ENCODE measurements at regions not wholly inside any gene's neighbourhood (a gene's known extent, or its start where the extent isn't known, plus 50 kb on each side); places are given as distances from the start of the nearest gene placed in this dataset.

GRCh38 chr7:28231176-28231575 is 50.6 kb upstream of the JAZF1 start:
- DNase-seq (ENCODE audit: insufficient read length, low spot score) = no peak
- no peak for TF ChIP-seq POLR2A (IDR thresholded peaks at IDR 0.05; ENCODE audit: low read depth, low read length)
- TF ChIP-seq SPI1 (IDR thresholded peaks at IDR 0.05; ENCODE audit: low read depth, low read length) = no peak
- no peak for TF ChIP-seq TAF1 (IDR thresholded peaks at IDR 0.05; ENCODE audit: low read depth, low read length)
- TF ChIP-seq POLR2AphosphoS5 (IDR thresholded peaks at IDR 0.05; ENCODE audit: low read depth, low read length) = no peak
- FAIRE-seq = no peak

GRCh38 chr7:28236560-28236959 is 56.0 kb upstream of the JAZF1 start:
- FAIRE-seq = no peak
- TF ChIP-seq POU2F2 (IDR thresholded peaks at IDR 0.05; ENCODE audit: low read depth, low read length) (no peak), TAF1 (IDR thresholded peaks at IDR 0.05; ENCODE audit: low read depth, low read length) (no peak), PAX5 (IDR thresholded peaks at IDR 0.05; ENCODE audit: insufficient read depth, low read length, severe bottlenecking) (no peak), SPI1 (IDR thresholded peaks at IDR 0.05; ENCODE audit: low read depth, low read length) (no peak), POLR2AphosphoS5 (IDR thresholded peaks at IDR 0.05; ENCODE audit: low read depth, low read length) (no peak), POLR2A (IDR thresholded peaks at IDR 0.05; ENCODE audit: low read depth, low read length) (no peak)
- no peak for DNase-seq (ENCODE audit: insufficient read length, low spot score)

GRCh38 chr7:28237363-28237762 is 56.8 kb upstream of the JAZF1 start:
- no peak for DNase-seq (ENCODE audit: insufficient read length, low spot score)
- TF ChIP-seq PAX5 (IDR thresholded peaks at IDR 0.05; ENCODE audit: insufficient read depth, low read length, severe bottlenecking) = no peak
- TF ChIP-seq TAF1 (IDR thresholded peaks at IDR 0.05; ENCODE audit: low read depth, low read length) = no peak
- no peak for TF ChIP-seq POU2F2 (IDR thresholded peaks at IDR 0.05; ENCODE audit: low read depth, low read length)
- no peak for TF ChIP-seq POLR2AphosphoS5 (IDR thresholded peaks at IDR 0.05; ENCODE audit: low read depth, low read length)
- TF ChIP-seq SPI1 (IDR thresholded peaks at IDR 0.05; ENCODE audit: low read depth, low read length) = no peak
- no peak for TF ChIP-seq POLR2A (IDR thresholded peaks at IDR 0.05; ENCODE audit: low read depth, low read length)

GRCh38 chr7:28239823-28240204 is 59.2 kb upstream of the JAZF1 start:
- FAIRE-seq (no peak), DNase-seq (ENCODE audit: insufficient read length, low spot score) (no peak)
- TF ChIP-seq POLR2A (IDR thresholded peaks at IDR 0.05; ENCODE audit: low read depth, low read length) (no peak), TAF1 (IDR thresholded peaks at IDR 0.05; ENCODE audit: low read depth, low read length) (no peak), SPI1 (IDR thresholded peaks at IDR 0.05; ENCODE audit: low read depth, low read length) (no peak), POLR2AphosphoS5 (IDR thresholded peaks at IDR 0.05; ENCODE audit: low read depth, low read length) (no peak), PAX5 (IDR thresholded peaks at IDR 0.05; ENCODE audit: insufficient read depth, low read length, severe bottlenecking) (no peak), POU2F2 (IDR thresholded peaks at IDR 0.05; ENCODE audit: low read depth, low read length) (no peak)

More at GRCh38 chr7:28237363-28237762, 56.8 kb upstream of the JAZF1 start:
- no peak for FAIRE-seq

- no peak for DNase-seq (ENCODE audit: insufficient read length, low spot score)
- TF ChIP-seq PAX5 (IDR thresholded peaks at IDR 0.05; ENCODE audit: insufficient read depth, low read length, severe bottlenecking) (no peak), SPI1 (IDR thresholded peaks at IDR 0.05; ENCODE audit: low read depth, low read length) (no peak), POU2F2 (IDR thresholded peaks at IDR 0.05; ENCODE audit: low read depth, low read length) (no peak), POLR2A (IDR thresholded peaks at IDR 0.05; ENCODE audit: low read depth, low read length) (no peak), POLR2AphosphoS5 (IDR thresholded peaks at IDR 0.05; ENCODE audit: low read depth, low read length) (no peak), TAF1 (IDR thresholded peaks at IDR 0.05; ENCODE audit: low read depth, low read length) (no peak)
- FAIRE-seq = no peak
Measured at GRCh38 chr7:28240481-28240880, 59.9 kb upstream of the JAZF1 start.

GRCh38 chr7:28243861-28244260 is 63.3 kb upstream of the JAZF1 start:
- FAIRE-seq (no peak), DNase-seq (ENCODE audit: insufficient read length, low spot score) (no peak)
- TF ChIP-seq POU2F2 (IDR thresholded peaks at IDR 0.05; ENCODE audit: low read depth, low read length) = no peak
- TF ChIP-seq POLR2AphosphoS5 (IDR thresholded peaks at IDR 0.05; ENCODE audit: low read depth, low read length) = no peak
- no peak for TF ChIP-seq SPI1 (IDR thresholded peaks at IDR 0.05; ENCODE audit: low read depth, low read length)
- no peak for TF ChIP-seq POLR2A (IDR thresholded peaks at IDR 0.05; ENCODE audit: low read depth, low read length)
- no peak for TF ChIP-seq PAX5 (IDR thresholded peaks at IDR 0.05; ENCODE audit: insufficient read depth, low read length, severe bottlenecking)
- no peak for TF ChIP-seq TAF1 (IDR thresholded peaks at IDR 0.05; ENCODE audit: low read depth, low read length)

GRCh38 chr7:28245123-28245878 is 64.7 kb upstream of the JAZF1 start:
- TF ChIP-seq SPI1 (IDR thresholded peaks at IDR 0.05; ENCODE audit: low read depth, low read length) (no peak), TAF1 (IDR thresholded peaks at IDR 0.05; ENCODE audit: low read depth, low read length) (no peak), POU2F2 (IDR thresholded peaks at IDR 0.05; ENCODE audit: low read depth, low read length) (no peak), PAX5 (IDR thresholded peaks at IDR 0.05; ENCODE audit: insufficient read depth, low read length, severe bottlenecking) (no peak), POLR2AphosphoS5 (IDR thresholded peaks at IDR 0.05; ENCODE audit: low read depth, low read length) (no peak)
- FAIRE-seq (no peak), DNase-seq (ENCODE audit: insufficient read length, low spot score) (no peak)

GRCh38 chr7:28246921-28247461 is 66.4 kb upstream of the JAZF1 start:
- FAIRE-seq (no peak), DNase-seq (ENCODE audit: insufficient read length, low spot score) (no peak)
- no peak for TF ChIP-seq SPI1 (IDR thresholded peaks at IDR 0.05; ENCODE audit: low read depth, low read length)
- no peak for TF ChIP-seq POU2F2 (IDR thresholded peaks at IDR 0.05; ENCODE audit: low read depth, low read length)
- no peak for TF ChIP-seq TAF1 (IDR thresholded peaks at IDR 0.05; ENCODE audit: low read depth, low read length)
- no peak for TF ChIP-seq POLR2A (IDR thresholded peaks at IDR 0.05; ENCODE audit: low read depth, low read length)
- no peak for TF ChIP-seq PAX5 (IDR thresholded peaks at IDR 0.05; ENCODE audit: insufficient read depth, low read length, severe bottlenecking)
- no peak for TF ChIP-seq POLR2AphosphoS5 (IDR thresholded peaks at IDR 0.05; ENCODE audit: low read depth, low read length)

- no peak for DNase-seq (ENCODE audit: insufficient read length, low spot score)
- TF ChIP-seq POLR2AphosphoS5 (IDR thresholded peaks at IDR 0.05; ENCODE audit: low read depth, low read length) = no peak
- no peak for TF ChIP-seq PAX5 (IDR thresholded peaks at IDR 0.05; ENCODE audit: insufficient read depth, low read length, severe bottlenecking)
- TF ChIP-seq TAF1 (IDR thresholded peaks at IDR 0.05; ENCODE audit: low read depth, low read length) = no peak
- TF ChIP-seq POU2F2 (IDR thresholded peaks at IDR 0.05; ENCODE audit: low read depth, low read length) = no peak
- no peak for TF ChIP-seq SPI1 (IDR thresholded peaks at IDR 0.05; ENCODE audit: low read depth, low read length)
- no peak for TF ChIP-seq POLR2A (IDR thresholded peaks at IDR 0.05; ENCODE audit: low read depth, low read length)
- FAIRE-seq = no peak
Measured at GRCh38 chr7:28258240-28258639, 77.6 kb upstream of the JAZF1 start.
